ENCODE measurements at regions not wholly inside any gene's neighbourhood (a gene's known extent, or its start where the extent isn't known, plus 50 kb on each side); places are given as distances from the start of the nearest gene placed in this dataset.

GRCh38 chr3:103698646-103699045, 1263.8 kb downstream of the ZPLD1 start:
- no peak for DNase-seq

- DNase-seq, result no peak
Observed at GRCh38 chr3:103699228-103699627, 1264.4 kb downstream of the ZPLD1 start.

- DNase-seq, result no peak
Observed at GRCh38 chr3:103705641-103706040, 1270.8 kb downstream of the ZPLD1 start.

- no peak for DNase-seq
Observed at GRCh38 chr3:103706671-103707070, 1271.9 kb downstream of the ZPLD1 start.

GRCh38 chr3:103711670-103712069, 1276.9 kb downstream of the ZPLD1 start:
- no peak for DNase-seq

GRCh38 chr3:103712320-103713008, 1277.6 kb downstream of the ZPLD1 start:
- no peak for DNase-seq

GRCh38 chr3:103729547-103729946, 1294.7 kb downstream of the ZPLD1 start:
- no peak for DNase-seq

- no peak for DNase-seq
Observed at GRCh38 chr3:103730744-103731143, 1295.9 kb downstream of the ZPLD1 start.

- no peak for DNase-seq
Observed at GRCh38 chr3:103752986-103753385, 1318.2 kb downstream of the ZPLD1 start.

- DNase-seq, result no peak
Observed at GRCh38 chr3:103767635-103768034, 1332.8 kb downstream of the ZPLD1 start.

GRCh38 chr3:103785017-103785416, 1350.2 kb downstream of the ZPLD1 start:
- no peak for DNase-seq

- no peak for DNase-seq
Observed at GRCh38 chr3:103785537-103785936, 1350.7 kb downstream of the ZPLD1 start.

- DNase-seq, result no peak
Observed at GRCh38 chr3:103786296-103786695, 1351.5 kb downstream of the ZPLD1 start.

- DNase-seq, result no peak
Observed at GRCh38 chr3:103787164-103787871, 1352.5 kb downstream of the ZPLD1 start.

- DNase-seq, result no peak
Observed at GRCh38 chr3:103787879-103788278, 1353.1 kb downstream of the ZPLD1 start.

- no peak for DNase-seq
Observed at GRCh38 chr3:103791786-103792515, 1357.1 kb downstream of the ZPLD1 start.

GRCh38 chr3:103794656-103795055, 1359.8 kb downstream of the ZPLD1 start:
- no peak for DNase-seq

GRCh38 chr3:103796068-103796467, 1361.3 kb downstream of the ZPLD1 start:
- DNase-seq, result no peak

- no peak for DNase-seq
Observed at GRCh38 chr3:103803787-103804186, 1369.0 kb downstream of the ZPLD1 start.

- no peak for DNase-seq
Observed at GRCh38 chr3:103810167-103810566, 1375.4 kb downstream of the ZPLD1 start.

- DNase-seq, result no peak
Observed at GRCh38 chr3:103813955-103814354, 1379.1 kb downstream of the ZPLD1 start.

- no peak for DNase-seq
Observed at GRCh38 chr3:103818398-103818797, 1383.6 kb downstream of the ZPLD1 start.

- no peak for DNase-seq
Observed at GRCh38 chr3:103818800-103819199, 1384.0 kb downstream of the ZPLD1 start.

GRCh38 chr3:103825586-103825985, 1390.8 kb downstream of the ZPLD1 start:
- DNase-seq, result no peak
